ENCODE measurements at regions not wholly inside any gene's neighbourhood (a gene's known extent, or its start where the extent isn't known, plus 50 kb on each side); places are given as distances from the start of the nearest gene placed in this dataset.

GRCh38 chr6:63149730-63150129 is 61.5 kb upstream of the FKBP1C start:
- no peak overlapping the region for H3K4me3 Mint-ChIP-seq
- peaks cover 20% of the 10 kb centered on the region for H3K9me3 Mint-ChIP-seq
- no peaks in the 10 kb centered on the region for H3K36me3 Mint-ChIP-seq (ENCODE audit: low read depth)
- DNase-seq: no peak
- H3K27me3 Mint-ChIP-seq (ENCODE audit: insufficient read depth): no peaks in the 10 kb centered on the region
- no peak overlapping the region for H3K27ac Mint-ChIP-seq
- TF ChIP-seq, protein P1, sequence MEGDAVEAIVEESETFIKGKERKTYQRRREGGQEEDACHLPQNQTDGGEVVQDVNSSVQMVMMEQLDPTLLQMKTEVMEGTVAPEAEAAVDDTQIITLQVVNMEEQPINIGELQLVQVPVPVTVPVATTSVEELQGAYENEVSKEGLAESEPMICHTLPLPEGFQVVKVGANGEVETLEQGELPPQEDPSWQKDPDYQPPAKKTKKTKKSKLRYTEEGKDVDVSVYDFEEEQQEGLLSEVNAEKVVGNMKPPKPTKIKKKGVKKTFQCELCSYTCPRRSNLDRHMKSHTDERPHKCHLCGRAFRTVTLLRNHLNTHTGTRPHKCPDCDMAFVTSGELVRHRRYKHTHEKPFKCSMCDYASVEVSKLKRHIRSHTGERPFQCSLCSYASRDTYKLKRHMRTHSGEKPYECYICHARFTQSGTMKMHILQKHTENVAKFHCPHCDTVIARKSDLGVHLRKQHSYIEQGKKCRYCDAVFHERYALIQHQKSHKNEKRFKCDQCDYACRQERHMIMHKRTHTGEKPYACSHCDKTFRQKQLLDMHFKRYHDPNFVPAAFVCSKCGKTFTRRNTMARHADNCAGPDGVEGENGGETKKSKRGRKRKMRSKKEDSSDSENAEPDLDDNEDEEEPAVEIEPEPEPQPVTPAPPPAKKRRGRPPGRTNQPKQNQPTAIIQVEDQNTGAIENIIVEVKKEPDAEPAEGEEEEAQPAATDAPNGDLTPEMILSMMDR (IDR thresholded peaks at IDR 0.05): no peak
- H3K4me1 Mint-ChIP-seq (ENCODE audit: low read depth): no peaks in the 10 kb centered on the region

DNA sequence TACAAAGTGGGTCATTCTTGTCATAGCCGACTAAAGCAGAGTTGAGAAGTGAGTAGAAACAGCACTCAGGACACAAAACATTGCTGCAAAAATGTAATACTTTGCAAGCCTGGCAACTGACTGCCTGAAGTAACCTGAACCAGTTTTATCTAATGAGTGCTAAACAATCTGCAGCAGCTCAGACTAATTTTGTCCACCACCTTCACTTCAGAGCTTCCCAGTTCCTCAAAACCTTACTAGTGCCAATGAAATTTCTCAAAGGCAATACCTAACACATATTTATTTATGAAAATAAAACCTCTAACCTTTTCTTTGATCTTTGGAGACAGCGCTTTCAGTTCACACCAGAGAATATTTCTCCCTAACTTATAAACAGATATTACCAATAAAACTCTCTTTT is 56.7 kb upstream of the FKBP1C start:
- no peaks in the 10 kb centered on the region for H3K4me1 Mint-ChIP-seq (ENCODE audit: low read depth)
- no peak overlapping the region for H3K4me3 Mint-ChIP-seq
- H3K36me3 Mint-ChIP-seq (ENCODE audit: low read depth): no peaks in the 10 kb centered on the region
- peaks cover 12% of the 10 kb centered on the region for H3K9me3 Mint-ChIP-seq
- H3K27ac Mint-ChIP-seq: no peak overlapping the region
- TF ChIP-seq, protein P1 (IDR thresholded peaks at IDR 0.05): no peak
- DNase-seq: no peak
- no peaks in the 10 kb centered on the region; the same call in 1 of the 2 replicates for H3K27me3 Mint-ChIP-seq (ENCODE audit: insufficient read depth)

Data from HFFc6 (cell line).